BLaER1 treated with 17β-estradiol and CSF1 and Interleukin-3, amounts not matched to agents 10 nM and 100 nM (cell line): ENCODE measurements at regions not wholly inside any gene's neighbourhood (a gene's known extent, or its start where the extent isn't known, plus 50 kb on each side); places are given as distances from the start of the nearest gene placed in this dataset.

Experiments
- H3K27ac ChIP-seq, 11 experiments: shearing (Covaris generic); formaldehyde crosslinking; 2 replicates each; pipeline ENCODE4 v1.8.1; 2022
- H3K27me3 ChIP-seq, 11 experiments: shearing (Covaris generic); formaldehyde crosslinking; 2 replicates each; pipeline ENCODE4 v1.8.1; 2022
- H3K36me3 ChIP-seq, 11 experiments: shearing (Covaris generic); formaldehyde crosslinking; 2 replicates each; pipeline ENCODE4 v1.8.1; 2022
- H3K4me1 ChIP-seq, 10 experiments: shearing (Covaris generic); formaldehyde crosslinking; 2 replicates each; pipeline ENCODE4 v1.8.1; 2022
- H3K4me2 ChIP-seq, 11 experiments: shearing (Covaris generic); formaldehyde crosslinking; 2 replicates each; pipeline ENCODE4 v1.8.1; 2022
- H3K4me3 ChIP-seq, 10 experiments: shearing (Covaris generic); formaldehyde crosslinking; 2 replicates each; pipeline ENCODE4 v1.8.1; 2022
- H3K9ac ChIP-seq, 11 experiments: shearing (Covaris generic); formaldehyde crosslinking; 2 replicates each; pipeline ENCODE4 v1.8.1; 2022
- H3K9me3 ChIP-seq, 11 experiments: shearing (Covaris generic); formaldehyde crosslinking; replicated peaks in 1 of 11; 2 replicates each; pipeline ENCODE4 v1.8.1; 2022
- H4K20me1 ChIP-seq, 11 experiments: shearing (Covaris generic); formaldehyde crosslinking; 2 replicates each; pipeline ENCODE4 v1.8.1; 2022
- Cebpa-rat ChIP-seq, 11 experiments: shearing (Covaris generic); IDR thresholded peaks; 2 replicates each; pipeline ENCODE4 v1.8.1; 2022

GRCh38 chr1:200354243-200354642, 55.6 kb downstream of the ZNF281 start:
- Histone ChIP-seq H3K4me1 (peaks cover 23 to 36% (median 31%) of the 10 kb centered on the region in 10 experiments), H3K9me3 (peaks cover 0 to 12% (median 0%) of the 10 kb centered on the region in 11 experiments; a peak in 4 of 22 replicates), H3K4me3 (no peak overlapping the region), H3K27ac (peak overlapping the region in 10 of 11 experiments; percentile 26 to 68 (median 62); a peak in 17 of 22 replicates), H4K20me1 (no peaks in the 10 kb centered on the region), H3K36me3 (no peaks in the 10 kb centered on the region), H3K4me2 (peak overlapping the region in 8 of 11 experiments; percentile 14 to 74 (median 62); a peak in 11 of 22 replicates), H3K27me3 (no peaks in the 10 kb centered on the region), H3K9ac (no peak overlapping the region)
- peak in 3 of 11 experiments; percentile 23 to 67 (median 64); a peak in 5 of 22 replicates for TF ChIP-seq Cebpa-rat (IDR thresholded peaks at IDR 0.05)

- peak overlapping the region in 9 of 11 experiments; percentile 42 to 68 (median 62); a peak in 15 of 22 replicates for H3K27ac ChIP-seq
Measured at GRCh38 chr1:200353232-200353631, 56.6 kb downstream of the ZNF281 start.

GRCh38 chr1:200351826-200352549, 57.8 kb downstream of the ZNF281 start:
- Histone ChIP-seq H3K27me3 (no peaks in the 10 kb centered on the region), H3K4me1 (peaks cover 23 to 36% (median 31%) of the 10 kb centered on the region in 10 experiments), H3K27ac (peak overlapping the region in 10 of 11 experiments; percentile 6 to 68 (median 62); a peak in 19 of 22 replicates), H3K36me3 (no peaks in the 10 kb centered on the region), H3K9ac (peak overlapping the region in 3 of 11 experiments; percentile 27 to 41 (median 39); a peak in 6 of 22 replicates), H3K9me3 (peaks cover 0 to 12% (median 0%) of the 10 kb centered on the region in 11 experiments; a peak in 4 of 22 replicates), H4K20me1 (no peaks in the 10 kb centered on the region), H3K4me3 (no peak overlapping the region), H3K4me2 (peak overlapping the region; percentile 50 to 77 (median 65))
- no peak; a peak in 1 of 22 replicates for TF ChIP-seq Cebpa-rat (IDR thresholded peaks at IDR 0.05)

More at GRCh38 chr1:200353232-200353631, 56.6 kb downstream of the ZNF281 start:
- Histone ChIP-seq H3K4me3 (no peak overlapping the region), H3K4me1 (peaks cover 23 to 36% (median 31%) of the 10 kb centered on the region in 10 experiments), H3K9me3 (peaks cover 0 to 12% (median 0%) of the 10 kb centered on the region in 11 experiments; a peak in 4 of 22 replicates), H3K36me3 (no peaks in the 10 kb centered on the region), H3K4me2 (peak overlapping the region in 10 of 11 experiments; percentile 50 to 77 (median 64); a peak in 20 of 22 replicates), H3K27me3 (no peaks in the 10 kb centered on the region), H4K20me1 (no peaks in the 10 kb centered on the region), H3K9ac (peak overlapping the region in 2 of 11 experiments; percentile 5 to 15; a peak in 1 of 22 replicates)
- no peak for TF ChIP-seq Cebpa-rat (IDR thresholded peaks at IDR 0.05)

- peak overlapping the region in 9 of 11 experiments; percentile 47 to 68 (median 62); a peak in 15 of 22 replicates for H3K27ac ChIP-seq
- no peak overlapping the region for H3K4me3 ChIP-seq
- H3K27me3 ChIP-seq, result no peaks in the 10 kb centered on the region
- H3K9me3 ChIP-seq, result peaks cover 0 to 12% (median 0%) of the 10 kb centered on the region in 11 experiments; a peak in 4 of 22 replicates
- no peak for TF ChIP-seq Cebpa-rat (IDR thresholded peaks at IDR 0.05)
- H3K4me2 ChIP-seq, result peak overlapping the region; percentile 50 to 77 (median 65); a peak in 16 of 22 replicates
- no peaks in the 10 kb centered on the region for H3K36me3 ChIP-seq
- peaks cover 23 to 36% (median 31%) of the 10 kb centered on the region in 10 experiments for H3K4me1 ChIP-seq
- H4K20me1 ChIP-seq, result no peaks in the 10 kb centered on the region
- H3K9ac ChIP-seq, result peak overlapping the region in 1 of 11 experiments; percentile 39; a peak in 1 of 22 replicates
Measured at GRCh38 chr1:200351425-200351824, 58.4 kb downstream of the ZNF281 start.

GRCh38 chr1:200346700-200347099, 63.1 kb downstream of the ZNF281 start:
- Histone ChIP-seq H3K4me2 (no peak overlapping the region), H3K36me3 (no peaks in the 10 kb centered on the region), H3K4me3 (no peak overlapping the region), H3K4me1 (peaks cover 6 to 15% (median 9%) of the 10 kb centered on the region in 10 experiments; a peak in 19 of 20 replicates), H3K9ac (no peak overlapping the region), H3K27me3 (no peaks in the 10 kb centered on the region), H4K20me1 (no peaks in the 10 kb centered on the region), H3K9me3 (no peaks in the 10 kb centered on the region), H3K27ac (no peak overlapping the region)
- no peak for TF ChIP-seq Cebpa-rat (IDR thresholded peaks at IDR 0.05)

- Histone ChIP-seq H3K27me3 (no peaks in the 10 kb centered on the region), H3K4me2 (no peak overlapping the region), H3K4me3 (no peak overlapping the region), H3K4me1 (peaks cover 4 to 10% (median 8%) of the 10 kb centered on the region in 10 experiments; a peak in 11 of 20 replicates), H3K9ac (no peak overlapping the region), H3K9me3 (no peaks in the 10 kb centered on the region), H3K36me3 (no peaks in the 10 kb centered on the region), H3K27ac (no peak overlapping the region), H4K20me1 (no peaks in the 10 kb centered on the region)
- TF ChIP-seq Cebpa-rat (IDR thresholded peaks at IDR 0.05), result no peak
Measured at GRCh38 chr1:200345520-200345919, 64.3 kb downstream of the ZNF281 start.

- no peaks in the 10 kb centered on the region for H4K20me1 ChIP-seq
- H3K9ac ChIP-seq, result no peak overlapping the region
- TF ChIP-seq Cebpa-rat (IDR thresholded peaks at IDR 0.05), result no peak
- no peaks in the 10 kb centered on the region for H3K27me3 ChIP-seq
- no peaks in the 10 kb centered on the region for H3K9me3 ChIP-seq
- peaks cover 4 to 12% (median 8%) of the 10 kb centered on the region in 10 experiments; a peak in 15 of 20 replicates for H3K4me1 ChIP-seq
- H3K36me3 ChIP-seq, result no peaks in the 10 kb centered on the region
- no peak overlapping the region for H3K4me3 ChIP-seq
- no peak overlapping the region for H3K4me2 ChIP-seq
- H3K27ac ChIP-seq, result no peak overlapping the region
Measured at GRCh38 chr1:200343874-200344273, 66.0 kb downstream of the ZNF281 start.

GRCh38 chr1:200342511-200343311, 67.1 kb downstream of the ZNF281 start:
- H3K4me3 ChIP-seq, result no peak overlapping the region
- H3K27me3 ChIP-seq, result no peaks in the 10 kb centered on the region
- no peaks in the 10 kb centered on the region for H4K20me1 ChIP-seq
- H3K9me3 ChIP-seq, result no peaks in the 10 kb centered on the region
- H3K4me1 ChIP-seq, result peaks cover 12 to 24% (median 20%) of the 10 kb centered on the region in 10 experiments
- no peak overlapping the region for H3K27ac ChIP-seq
- TF ChIP-seq Cebpa-rat (IDR thresholded peaks at IDR 0.05), result no peak
- H3K4me2 ChIP-seq, result peak overlapping the region in 5 of 11 experiments; percentile 5 to 47 (median 23); a peak in 7 of 22 replicates
- H3K9ac ChIP-seq, result no peak overlapping the region
- H3K36me3 ChIP-seq, result no peaks in the 10 kb centered on the region
